ENCODE measurements at regions not wholly inside any gene's neighbourhood (a gene's known extent, or its start where the extent isn't known, plus 50 kb on each side); places are given as distances from the start of the nearest gene placed in this dataset.

- DNase-seq (no peak), ATAC-seq (ENCODE audit: poor library complexity) (no peak)
- intact Hi-C loops (cut with DNase I) = no loop called here
These were observed 364.6 kb upstream of the PODXL start for GRCh38 chr7:131921016-131921415.

GRCh38 chr7:131919920-131920709, 363.7 kb upstream of the PODXL start:
- DNase-seq = no peak
- intact Hi-C loops (cut with DNase I) = no loop called here
- no peak for ATAC-seq (ENCODE audit: poor library complexity)

GRCh38 chr7:131911112-131911511, 354.7 kb upstream of the PODXL start:
- intact Hi-C loops (cut with DNase I) = no loop called here
- ATAC-seq (ENCODE audit: poor library complexity) (no peak), DNase-seq (no peak)

GRCh38 chr7:131909151-131909768, 352.8 kb upstream of the PODXL start:
- ATAC-seq (ENCODE audit: poor library complexity) (peak; percentile 45), DNase-seq (no peak)
- intact Hi-C loops (cut with DNase I) = no loop called here

GRCh38 chr7:131908714-131909113, 352.3 kb upstream of the PODXL start:
- no peak for ATAC-seq (ENCODE audit: poor library complexity)
- intact Hi-C loops (cut with DNase I) = no loop called here
- DNase-seq = no peak

- intact Hi-C loops (cut with DNase I) = no loop called here
- DNase-seq (no peak), ATAC-seq (ENCODE audit: poor library complexity) (no peak)
These were observed 349.1 kb upstream of the PODXL start for GRCh38 chr7:131905471-131905973.

GRCh38 chr7:131904760-131905327, 348.4 kb upstream of the PODXL start:
- intact Hi-C loops (cut with DNase I) = no loop called here
- DNase-seq = no peak
- ATAC-seq (ENCODE audit: poor library complexity) = no peak

GRCh38 chr7:131903315-131903714, 346.9 kb upstream of the PODXL start:
- intact Hi-C loops (cut with DNase I) = no loop called here
- DNase-seq (no peak), ATAC-seq (ENCODE audit: poor library complexity) (no peak)

- no peak for DNase-seq
- ATAC-seq (ENCODE audit: poor library complexity) = no peak
- intact Hi-C loops (cut with DNase I) = no loop called here
These were observed 344.4 kb upstream of the PODXL start for GRCh38 chr7:131900785-131901287.

- DNase-seq = no peak
- ATAC-seq (ENCODE audit: poor library complexity) = no peak
- intact Hi-C loops (cut with DNase I) = no loop called here
These were observed 343.0 kb upstream of the PODXL start for GRCh38 chr7:131899271-131900030.

GRCh38 chr7:131898418-131898817, 342.0 kb upstream of the PODXL start:
- ATAC-seq (ENCODE audit: poor library complexity) (no peak), DNase-seq (no peak)
- intact Hi-C loops (cut with DNase I) = no loop called here

- ATAC-seq (ENCODE audit: poor library complexity) = no peak
- intact Hi-C loops (cut with DNase I) = no loop called here
- DNase-seq = no peak
These were observed 341.4 kb upstream of the PODXL start for GRCh38 chr7:131897790-131898165.

GRCh38 chr7:131897016-131897789, 340.8 kb upstream of the PODXL start:
- intact Hi-C loops (cut with DNase I) = no loop called here
- DNase-seq (no peak), ATAC-seq (ENCODE audit: poor library complexity) (no peak)

- ATAC-seq (ENCODE audit: poor library complexity) = no peak
- intact Hi-C loops (cut with DNase I) = no loop called here
- DNase-seq = no peak
These were observed 339.9 kb upstream of the PODXL start for GRCh38 chr7:131896165-131896863.

- intact Hi-C loops (cut with DNase I) = no loop called here
- no peak for DNase-seq
- ATAC-seq (ENCODE audit: poor library complexity) = no peak
These were observed 339.2 kb upstream of the PODXL start for GRCh38 chr7:131895541-131896164.

GRCh38 chr7:131893631-131894340, 337.4 kb upstream of the PODXL start:
- intact Hi-C loops (cut with DNase I) = no loop called here
- no peak for ATAC-seq (ENCODE audit: poor library complexity)
- no peak for DNase-seq

- ATAC-seq (ENCODE audit: poor library complexity) = no peak
- intact Hi-C loops (cut with DNase I) = no loop called here
- DNase-seq = no peak
These were observed 333.7 kb upstream of the PODXL start for GRCh38 chr7:131890176-131890575.

All from Right ventricle myocardium superior (tissue), 1 donor.